C4-2B (cell line): ENCODE measurements at regions not wholly inside any gene's neighbourhood (a gene's known extent, or its start where the extent isn't known, plus 50 kb on each side); places are given as distances from the start of the nearest gene placed in this dataset.

Source experiments
- CTCF ChIP-seq: fragments of 450-650 bp; conservative IDR thresholded peaks from 2 replicates; pipeline ENCODE4 v1.5.1; 2017; ENCODE audit warnings: mild to moderate bottlenecking
- ZFX ChIP-seq: fragments of 450-650 bp; IDR thresholded peaks from 2 replicates; pipeline ENCODE4 v1.6.1; 2017

GRCh38 chr5:174984863-174985262 is 260.5 kb downstream of the MSX2 start:
- TF ChIP-seq CTCF (no peak), ZFX (no peak)
